Activated CD8-positive, alpha-beta T cell treated with anti-CD3 and anti-CD28 coated beads for 36 hours (primary cell): ENCODE measurements at regions not wholly inside any gene's neighbourhood (a gene's known extent, or its start where the extent isn't known, plus 50 kb on each side); places are given as distances from the start of the nearest gene placed in this dataset.

Source experiments
- ATAC-seq: fragments of 200-7000 bp; cut with Tn5 transposase; one replicate; pipeline ENCODE4 v1.10.0; 2021; ENCODE audit warnings: mild to moderate bottlenecking, moderate library complexity
- CTCF ChIA-PET: fragments of 350-600 bp; sonication (Branson Sonifier 250); formaldehyde crosslinking; loops from one replicate; lab custom pipeline; 2021; ENCODE audit warnings: antibody characterized with exemption; lab: Charles Lee
- POLR2A ChIA-PET: fragments of 350-600 bp; sonication (Branson Sonifier 250); formaldehyde crosslinking; loops from one replicate; lab custom pipeline; 2021; ENCODE audit warnings: antibody characterized with exemption; lab: Charles Lee
- DNase-seq: peaks from one replicate; pipeline ENCODE4 v3.0.0-alpha.2; 2020
- H3K27ac Mint-ChIP-seq: one replicate; pipeline ENCODE4 v1.8.0; 2021; ENCODE audit warnings: mild to moderate bottlenecking, mixed read lengths
- H3K27me3 Mint-ChIP-seq: one replicate; pipeline ENCODE4 v1.8.0; 2021; ENCODE audit warnings: mixed read lengths
- H3K36me3 Mint-ChIP-seq: one replicate; pipeline ENCODE4 v1.8.0; 2021; ENCODE audit warnings: low read depth, mixed read lengths
- H3K4me1 Mint-ChIP-seq: one replicate; pipeline ENCODE4 v1.8.0; 2021; ENCODE audit warnings: low read depth, mixed read lengths
- H3K4me3 Mint-ChIP-seq: one replicate; pipeline ENCODE4 v1.8.0; 2021; ENCODE audit warnings: mild to moderate bottlenecking, moderate library complexity, mixed read lengths
- H3K9me3 Mint-ChIP-seq: one replicate; pipeline ENCODE4 v1.8.0; 2021; ENCODE audit warnings: mixed read lengths
- CTCF ChIP-seq: fragments of 200-600 bp; IDR thresholded peaks from one replicate; pipeline ENCODE4 v1.8.0; 2022; ENCODE audit warnings: antibody characterized with exemption, mild to moderate bottlenecking
- intact Hi-C: fragments of 100-400 bp; cut with micrococcal nuclease; formaldehyde crosslinking; loops from one replicate; pipeline ENCODE4 v1.10.0; 2022

GRCh38 chr6:153590411-153590810 is 448.6 kb upstream of the OPRM1 start:
- ATAC-seq, result no peak
- intact Hi-C loops, result no loop called here
- no peaks in the 10 kb centered on the region for H3K27me3 Mint-ChIP-seq
- H3K9me3 Mint-ChIP-seq, result no peaks in the 10 kb centered on the region
- no peak for DNase-seq
- no peaks in the 10 kb centered on the region for H3K4me1 Mint-ChIP-seq
- no peak overlapping the region for H3K27ac Mint-ChIP-seq
- no peak for TF ChIP-seq CTCF
- H3K36me3 Mint-ChIP-seq, result no peaks in the 10 kb centered on the region
- POLR2A ChIA-PET, result no interaction called here
- CTCF ChIA-PET, result no interaction called here
- no peak overlapping the region for H3K4me3 Mint-ChIP-seq

DNA sequence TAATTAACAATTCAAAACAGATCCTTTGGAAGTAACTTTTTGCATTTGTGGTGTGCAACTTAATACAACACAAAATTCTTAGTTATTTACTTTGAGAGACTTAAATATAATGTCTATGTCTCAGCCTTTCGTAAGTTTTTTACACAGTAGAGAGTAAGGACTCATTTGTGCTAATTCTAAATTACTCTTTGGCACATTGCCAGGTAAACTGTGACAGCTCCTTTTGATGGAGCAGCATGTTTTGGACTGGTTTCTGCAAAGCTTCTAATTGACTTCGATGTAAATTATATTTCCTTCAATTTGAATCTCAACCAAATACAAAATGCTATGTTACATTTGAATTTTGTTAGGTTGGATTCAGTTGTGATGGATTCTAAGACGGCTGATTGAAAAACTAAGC is 450.7 kb upstream of the OPRM1 start:
- Mint-ChIP-seq H3K4me3 (no peak overlapping the region), H3K4me1 (no peaks in the 10 kb centered on the region), H3K36me3 (no peaks in the 10 kb centered on the region), H3K9me3 (peaks cover 1% of the 10 kb centered on the region), H3K27me3 (no peaks in the 10 kb centered on the region), H3K27ac (no peak overlapping the region)
- no peak for ATAC-seq
- POLR2A ChIA-PET, result no interaction called here
- DNase-seq, result no peak
- TF ChIP-seq CTCF, result no peak
- intact Hi-C loops, result no loop called here
- CTCF ChIA-PET, result no interaction called here

- no peak for TF ChIP-seq CTCF
- intact Hi-C loops, result no loop called here
- POLR2A ChIA-PET, result no interaction called here
- Mint-ChIP-seq H3K9me3 (peaks cover 9% of the 10 kb centered on the region), H3K27ac (no peak overlapping the region), H3K27me3 (no peaks in the 10 kb centered on the region), H3K36me3 (no peaks in the 10 kb centered on the region), H3K4me1 (no peaks in the 10 kb centered on the region), H3K4me3 (no peak overlapping the region)
- no peak for DNase-seq
- CTCF ChIA-PET, result no interaction called here
- ATAC-seq, result no peak
Observed at GRCh38 chr6:153583685-153584084, 452.6 kb upstream of the RGS17 start.

DNA sequence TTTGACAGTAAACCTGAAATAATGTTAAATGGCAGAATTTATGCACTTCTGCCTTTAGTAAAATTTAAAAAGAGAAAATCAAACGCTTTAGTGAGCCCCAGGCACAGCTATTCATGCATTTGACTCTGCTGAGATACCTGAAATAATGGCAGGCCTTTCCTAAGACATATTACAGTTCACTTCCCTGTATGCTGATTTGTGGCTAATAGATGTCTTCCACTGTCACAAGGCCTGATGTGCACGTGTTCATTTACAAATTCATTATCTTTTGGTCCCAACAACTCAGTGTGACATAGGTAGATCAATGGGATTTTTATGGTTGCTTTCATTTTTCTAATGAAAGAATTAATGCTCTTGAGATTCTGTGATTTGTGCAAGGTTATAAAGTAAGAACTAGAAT is 449.7 kb upstream of the RGS17 start:
- TF ChIP-seq CTCF, result no peak
- DNase-seq (no peak), ATAC-seq (no peak)
- Mint-ChIP-seq H3K27me3 (no peaks in the 10 kb centered on the region), H3K9me3 (peaks cover 9% of the 10 kb centered on the region), H3K36me3 (no peaks in the 10 kb centered on the region), H3K27ac (no peak overlapping the region), H3K4me3 (no peak overlapping the region), H3K4me1 (no peaks in the 10 kb centered on the region)
- POLR2A ChIA-PET, result no interaction called here
- CTCF ChIA-PET, result no interaction called here
- intact Hi-C loops, result no loop called here

DNA sequence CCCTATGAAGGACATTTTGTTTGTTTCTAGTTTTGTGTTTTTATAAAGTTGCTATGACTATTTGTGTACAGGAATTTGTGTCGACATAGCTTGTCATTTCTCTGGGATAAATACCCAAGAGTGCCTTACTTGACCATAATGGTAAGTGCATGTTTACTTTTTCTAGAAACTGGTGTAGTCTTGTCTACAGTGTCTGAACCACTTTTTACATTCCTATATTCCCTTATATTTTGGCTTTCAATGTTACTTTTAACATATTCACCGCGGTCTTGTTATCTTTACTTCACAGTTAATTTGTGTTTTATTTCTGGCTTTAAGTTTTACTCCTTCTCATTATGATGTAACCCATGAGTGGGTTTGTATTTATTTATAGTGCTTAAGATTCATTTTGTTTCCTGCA is 444.4 kb upstream of the RGS17 start:
- Mint-ChIP-seq H3K36me3 (no peaks in the 10 kb centered on the region), H3K9me3 (peaks cover 8% of the 10 kb centered on the region), H3K4me1 (no peaks in the 10 kb centered on the region), H3K4me3 (no peak overlapping the region), H3K27ac (no peak overlapping the region), H3K27me3 (no peaks in the 10 kb centered on the region)
- no peak for DNase-seq
- POLR2A ChIA-PET, result no interaction called here
- intact Hi-C loops, result no loop called here
- TF ChIP-seq CTCF, result no peak
- CTCF ChIA-PET, result no interaction called here
- ATAC-seq, result no peak
